H9 (cell line): ENCODE measurements at regions not wholly inside any gene's neighbourhood (a gene's known extent, or its start where the extent isn't known, plus 50 kb on each side); places are given as distances from the start of the nearest gene placed in this dataset.

Experiments
- DNase-seq: peaks from one replicate; pipeline ENCODE4 v3.0.0-alpha.2; 2017
- H2AFZ ChIP-seq: one replicate; pipeline ENCODE4 v1.6.1; 2013; ENCODE audit warnings: mild to moderate bottlenecking, low read length, control low read depth, moderate library complexity
- H2AK5ac ChIP-seq: 2 replicates; pipeline ENCODE4 v1.6.1; 2013; ENCODE audit warnings: low read length, control low read depth, mixed read lengths; ENCODE audit not compliant: insufficient read length
- H2BK120ac ChIP-seq: one replicate; pipeline ENCODE4 v1.6.1; 2013; ENCODE audit warnings: low read depth, mild to moderate bottlenecking, low read length, control low read depth, inconsistent platforms; ENCODE audit not compliant: poor library complexity, severe bottlenecking
- H2BK12ac ChIP-seq: 2 replicates; pipeline ENCODE4 v1.6.1; 2013; ENCODE audit warnings: low read length, control low read depth, mixed read lengths, low read depth; ENCODE audit not compliant: insufficient read length
- H2BK15ac ChIP-seq: 2 replicates; pipeline ENCODE4 v1.6.1; 2013; ENCODE audit warnings: low read depth, low read length, control low read depth
- H2BK20ac ChIP-seq: one replicate; pipeline ENCODE4 v1.6.1; 2013; ENCODE audit warnings: low read depth, mild to moderate bottlenecking, low read length, control low read depth, inconsistent platforms; ENCODE audit not compliant: poor library complexity, severe bottlenecking
- H2BK5ac ChIP-seq: 2 replicates; pipeline ENCODE4 v1.6.1; 2013; ENCODE audit warnings: low read length, control low read depth, mixed read lengths; ENCODE audit not compliant: insufficient read length
- H3K14ac ChIP-seq: 2 replicates; pipeline ENCODE4 v1.6.1; 2013; ENCODE audit warnings: low read length, control low read depth; ENCODE audit not compliant: insufficient read depth
- H3K18ac ChIP-seq: 2 replicates; pipeline ENCODE4 v1.6.1; 2013; ENCODE audit warnings: low read depth, mild to moderate bottlenecking, mixed read lengths, low read length, control low read depth; ENCODE audit not compliant: insufficient read length
- H3K23ac ChIP-seq: 2 replicates; pipeline ENCODE4 v1.6.1; 2013; ENCODE audit warnings: low read length, control low read depth, mixed read lengths, low read depth; ENCODE audit not compliant: insufficient read length
- H3K23me2 ChIP-seq: 2 replicates; pipeline ENCODE4 v1.6.1; 2013; ENCODE audit warnings: low read depth, mild to moderate bottlenecking, mixed read lengths, low read length, control low read depth; ENCODE audit not compliant: insufficient read length, poor library complexity, severe bottlenecking
- H3K27ac ChIP-seq: 2 replicates; pipeline ENCODE4 v1.5.1; 2013; ENCODE audit warnings: low read length, control low read depth, mixed read lengths, low read depth; ENCODE audit not compliant: insufficient read length
- H3K27me3 ChIP-seq: 2 replicates; pipeline ENCODE4 v1.6.1; 2013; ENCODE audit warnings: low read length, control low read depth, inconsistent platforms; ENCODE audit not compliant: insufficient read depth
- H3K4ac ChIP-seq: 2 replicates; pipeline ENCODE4 v1.6.1; 2013; ENCODE audit warnings: low read depth, mild to moderate bottlenecking, control low read depth, inconsistent platforms, low read length, moderate library complexity
- H3K4me1 ChIP-seq: 2 replicates; pipeline ENCODE4 v1.6.1; 2013; ENCODE audit warnings: low read length, control low read depth, inconsistent platforms; ENCODE audit not compliant: insufficient read depth
- H3K4me2 ChIP-seq: 2 replicates; pipeline ENCODE4 v1.6.1; 2013; ENCODE audit warnings: low read length, control low read depth, mixed read lengths; ENCODE audit not compliant: insufficient read length, insufficient read depth
- H3K56ac ChIP-seq: 2 replicates; pipeline ENCODE4 v1.6.1; 2013; ENCODE audit warnings: low read depth, mild to moderate bottlenecking, mixed read lengths, low read length, control low read depth; ENCODE audit not compliant: insufficient read length
- H3K79me1 ChIP-seq: 2 replicates; pipeline ENCODE4 v1.6.1; 2013; ENCODE audit warnings: low read depth, mild to moderate bottlenecking, moderate library complexity, low read length, control low read depth, inconsistent platforms; ENCODE audit not compliant: insufficient read depth, poor library complexity, severe bottlenecking
- H3K79me2 ChIP-seq: 2 replicates; pipeline ENCODE4 v1.6.1; 2013; ENCODE audit warnings: low read length, control low read depth, inconsistent platforms; ENCODE audit not compliant: insufficient read depth
- H3K9ac ChIP-seq: 2 replicates; pipeline ENCODE4 v1.6.1; 2013; ENCODE audit warnings: low read length, control low read depth, mixed read lengths; ENCODE audit not compliant: insufficient read length; ENCODE audit errors: extremely low read depth
- H3K9me3 ChIP-seq: one replicate; pipeline ENCODE4 v1.6.1; 2013; ENCODE audit warnings: low read depth, low read length, inconsistent platforms; ENCODE audit not compliant: control insufficient read depth
- H3T11ph ChIP-seq: one replicate; pipeline ENCODE4 v1.6.1; 2013; ENCODE audit warnings: mild to moderate bottlenecking, low read length, control low read depth, inconsistent platforms
- H4K20me1 ChIP-seq: one replicate; pipeline ENCODE4 v1.6.1; 2013; ENCODE audit not compliant: control insufficient read depth, insufficient read length, insufficient read depth
- H4K5ac ChIP-seq: 2 replicates; pipeline ENCODE4 v1.6.1; 2013; ENCODE audit warnings: low read depth, mild to moderate bottlenecking, mixed read lengths, low read length, control low read depth; ENCODE audit not compliant: insufficient read length
- H4K8ac ChIP-seq: replicated peaks from 2 replicates; pipeline ENCODE4 v1.6.1; 2013; ENCODE audit warnings: low read length, control low read depth, mixed read lengths, low read depth; ENCODE audit not compliant: insufficient read length
- H4K91ac ChIP-seq: 2 replicates; pipeline ENCODE4 v1.6.1; 2013; ENCODE audit warnings: low read depth, mild to moderate bottlenecking, moderate library complexity, mixed read lengths, low read length, control low read depth; ENCODE audit not compliant: insufficient read length
- H3K27ac Mint-ChIP-seq, 3 experiments: 2 replicates in 2 of 3; 3 replicates in 1 of 3; pipeline ENCODE4 v1.8.0; 2020 to 2021; ENCODE audit warnings: mixed read lengths in 3 of 3, mild to moderate bottlenecking in 1 of 3, moderate library complexity in 1 of 3
- H3K27me3 Mint-ChIP-seq: 2 replicates; pipeline ENCODE4 v1.8.0; 2021; ENCODE audit warnings: low read depth, mild to moderate bottlenecking, moderate library complexity, mixed read lengths
- H3K36me3 Mint-ChIP-seq, 3 experiments: 2 replicates in 2 of 3; 3 replicates in 1 of 3; pipeline ENCODE4 v1.8.0; 2020 to 2021; ENCODE audit warnings: low read depth in 3 of 3, mixed read lengths in 3 of 3; ENCODE audit not compliant: insufficient read depth in 1 of 3
- H3K4me1 Mint-ChIP-seq, 2 experiments: 2 replicates each; pipeline ENCODE4 v1.8.0; 2020; ENCODE audit warnings: mixed read lengths in 2 of 2
- H3K4me3 Mint-ChIP-seq, 2 experiments: 2 replicates in 1 of 2; 3 replicates in 1 of 2; pipeline ENCODE4 v1.8.0; 2020 to 2021; ENCODE audit warnings: mild to moderate bottlenecking in 2 of 2, mixed read lengths in 2 of 2, moderate library complexity in 1 of 2
- H3K9me3 Mint-ChIP-seq, 2 experiments: 2 replicates in 1 of 2; 3 replicates in 1 of 2; pipeline ENCODE4 v1.8.0; 2020; ENCODE audit warnings: mild to moderate bottlenecking in 2 of 2, mixed read lengths in 2 of 2, moderate library complexity in 1 of 2
- CTCF ChIP-seq: fragments of 200-600 bp; sonication (generic); conservative IDR thresholded peaks from 3 replicates; pipeline ENCODE4 v1.8.0; 2021; ENCODE audit warnings: antibody characterized with exemption, mild to moderate bottlenecking

GRCh38 chr2:211157211-211157610 is 600.8 kb downstream of the CPS1 start:
- Histone ChIP-seq H3K56ac (no peak overlapping the region), H2BK20ac (no peak overlapping the region), H4K20me1 (no peaks in the 10 kb centered on the region), H4K5ac (no peak overlapping the region), H3K23ac (no peak overlapping the region), H3K9me3 (no peaks in the 10 kb centered on the region), H3K79me2 (no peaks in the 10 kb centered on the region), H3K4me1 (no peaks in the 10 kb centered on the region), H3K27me3 (no peaks in the 10 kb centered on the region), H2AK5ac (no peak overlapping the region), H3K4ac (no peak overlapping the region), H3T11ph (no peak overlapping the region), H2BK120ac (no peak overlapping the region), H2BK5ac (no peak overlapping the region), H3K79me1 (no peaks in the 10 kb centered on the region), H4K8ac (no peak overlapping the region), H3K18ac (no peak overlapping the region), H2BK12ac (no peak overlapping the region), H3K9ac (no peak overlapping the region), H4K91ac (no peak overlapping the region), H3K14ac (no peak overlapping the region), H3K23me2 (no peaks in the 10 kb centered on the region), H3K27ac (no peak overlapping the region), H2AFZ (no peak overlapping the region), H2BK15ac (no peak overlapping the region), H3K4me2 (no peak overlapping the region)
- TF ChIP-seq CTCF: no peak
- Mint-ChIP-seq H3K9me3 (no peaks in the 10 kb centered on the region), H3K4me3 (no peak overlapping the region), H3K4me1 (no peaks in the 10 kb centered on the region), H3K36me3 (no peaks in the 10 kb centered on the region), H3K27ac (no peak overlapping the region), H3K27me3 (no peaks in the 10 kb centered on the region)
- no peak for DNase-seq
